HEK293 (cell line): ENCODE measurements at regions not wholly inside any gene's neighbourhood (a gene's known extent, or its start where the extent isn't known, plus 50 kb on each side); places are given as distances from the start of the nearest gene placed in this dataset.

Source experiments
- CTCF ChIA-PET: fragments of 350-600 bp; formaldehyde crosslinking; extraction: SDS; loops from one replicate; lab custom pipeline; 2021; ENCODE audit warnings: antibody characterized with exemption; lab: Yijun Ruan, JAX
- POLR2A ChIA-PET: fragments of 300-600 bp; formaldehyde crosslinking; extraction: SDS; loops from one replicate; lab custom pipeline; 2020; ENCODE audit warnings: antibody characterized with exemption, inconsistent platforms; lab: Yijun Ruan, JAX
- H3K27ac ChIP-seq: fragments of 200-500 bp; sonication (Bioruptor generic); 2 replicates; pipeline ENCODE4 v1.5.1; 2014; ENCODE audit warnings: low read depth, low read length, control low read depth, inconsistent platforms; ENCODE audit errors: extremely low read depth
- H3K36me3 ChIP-seq, 2 experiments: fragments of 200-500 bp in 1 of 2; sonication (Bioruptor generic) in 1 of 2; 1 replicate in 1 of 2; 2 replicates in 1 of 2; pipeline ENCODE4 v1.5.1; 2014 to 2017; ENCODE audit warnings: inconsistent platforms in 2 of 2, low read length in 2 of 2; ENCODE audit not compliant: control insufficient read depth in 2 of 2, insufficient read depth in 1 of 2
- H3K4me1 ChIP-seq: fragments of 200-500 bp; sonication (Bioruptor generic); 2 replicates; pipeline ENCODE4 v1.5.1; 2014; ENCODE audit warnings: mild to moderate bottlenecking, low read length, inconsistent platforms; ENCODE audit not compliant: control insufficient read depth, insufficient read depth
- H3K4me3 ChIP-seq: 2 replicates; pipeline ENCODE4 v1.5.1; 2011; ENCODE audit warnings: low read depth, mild to moderate bottlenecking, control low read depth, low read length, moderate library complexity
- H3K9me3 ChIP-seq: fragments of 200-500 bp; sonication (Bioruptor generic); 2 replicates; pipeline ENCODE4 v1.5.1; 2014; ENCODE audit warnings: low read depth, low read length, inconsistent platforms; ENCODE audit not compliant: control insufficient read depth, insufficient read depth
- GLI2 ChIP-seq: fragments of 450-650 bp; formaldehyde crosslinking; IDR thresholded peaks from 2 replicates; pipeline ENCODE4; 2017; ENCODE audit warnings: missing biosample characterization, missing genetic modification characterization, low read depth, borderline replicate concordance
- GLI4 ChIP-seq: fragments of 450-650 bp; formaldehyde crosslinking; IDR thresholded peaks from 2 replicates; pipeline ENCODE4 v1.5.1; 2016; ENCODE audit warnings: missing biosample characterization, missing genetic modification characterization
- KLF7 ChIP-seq: fragments of 450-650 bp; formaldehyde crosslinking; IDR thresholded peaks from 2 replicates; pipeline ENCODE4 v1.5.1; 2016; ENCODE audit warnings: missing biosample characterization, missing genetic modification characterization, borderline replicate concordance
- KLF8 ChIP-seq: fragments of 450-650 bp; formaldehyde crosslinking; IDR thresholded peaks from 2 replicates; pipeline ENCODE4 v1.5.1; 2016; ENCODE audit warnings: missing biosample characterization, missing genetic modification characterization
- ZNF211 ChIP-seq: fragments of 450-650 bp; formaldehyde crosslinking; IDR thresholded peaks from 2 replicates; pipeline ENCODE4 v1.5.1; 2016; ENCODE audit warnings: low read depth, missing biosample characterization, missing genetic modification characterization
- ZNF221 ChIP-seq: fragments of 450-650 bp; formaldehyde crosslinking; IDR thresholded peaks from 2 replicates; pipeline ENCODE4 v1.5.1; 2017; ENCODE audit warnings: missing biosample characterization, missing genetic modification characterization, borderline replicate concordance
- ZNF266 ChIP-seq: fragments of 450-650 bp; formaldehyde crosslinking; IDR thresholded peaks from 2 replicates; pipeline ENCODE4 v1.5.1; 2016; ENCODE audit warnings: missing biosample characterization, missing genetic modification characterization, low read depth
- ZNF292 ChIP-seq: fragments of 450-650 bp; formaldehyde crosslinking; IDR thresholded peaks from 2 replicates; pipeline ENCODE4 v1.5.1; 2016; ENCODE audit warnings: low read depth, missing biosample characterization, missing genetic modification characterization, borderline replicate concordance
- ZNF433 ChIP-seq: fragments of 450-650 bp; formaldehyde crosslinking; IDR thresholded peaks from 2 replicates; pipeline ENCODE4 v1.5.1; 2016; ENCODE audit warnings: missing biosample characterization, missing genetic modification characterization, low read depth
- ZNF513 ChIP-seq: fragments of 450-650 bp; IDR thresholded peaks from 2 replicates; pipeline ENCODE4 v1.5.1; 2018; ENCODE audit warnings: missing biosample characterization, missing genetic modification characterization
- ZNF621 ChIP-seq: fragments of 450-650 bp; formaldehyde crosslinking; IDR thresholded peaks from 2 replicates; pipeline ENCODE4 v1.5.1; 2017; ENCODE audit warnings: missing biosample characterization, missing genetic modification characterization
- ZNF629 ChIP-seq: fragments of 450-650 bp; formaldehyde crosslinking; IDR thresholded peaks from 2 replicates; pipeline ENCODE4 v1.5.1; 2017; ENCODE audit warnings: missing biosample characterization, missing genetic modification characterization
- ZNF660 ChIP-seq: fragments of 450-650 bp; IDR thresholded peaks from 2 replicates; pipeline ENCODE4 v1.5.1; 2018; ENCODE audit warnings: missing biosample characterization, mild to moderate bottlenecking, missing genetic modification characterization
- ZNF692 ChIP-seq: fragments of 450-650 bp; formaldehyde crosslinking; IDR thresholded peaks from 2 replicates; pipeline ENCODE4 v1.5.1; 2016; ENCODE audit warnings: missing biosample characterization, missing genetic modification characterization
- ZNF701 ChIP-seq: fragments of 450-650 bp; formaldehyde crosslinking; IDR thresholded peaks from 2 replicates; pipeline ENCODE4 v1.5.1; 2016; ENCODE audit warnings: missing biosample characterization, missing genetic modification characterization
- ZNF776 ChIP-seq: fragments of 450-650 bp; formaldehyde crosslinking; IDR thresholded peaks from 2 replicates; pipeline ENCODE4 v1.5.0; 2017; ENCODE audit warnings: missing biosample characterization, missing genetic modification characterization, borderline replicate concordance
- ZNF837 ChIP-seq: fragments of 450-650 bp; formaldehyde crosslinking; IDR thresholded peaks from 2 replicates; pipeline ENCODE4 v1.5.1; 2016; ENCODE audit warnings: missing biosample characterization, missing genetic modification characterization
- TF ChIP-seq, protein P1 (sequence below): fragments of 450-650 bp; formaldehyde crosslinking; IDR thresholded peaks from 2 replicates; pipeline ENCODE4 v1.5.1; 2016; ENCODE audit warnings: missing biosample characterization, missing genetic modification characterization
- TF ChIP-seq, protein P2 (sequence below): fragments of 450-650 bp; formaldehyde crosslinking; IDR thresholded peaks from 2 replicates; pipeline ENCODE4 v1.5.1; 2016; ENCODE audit warnings: missing biosample characterization, missing genetic modification characterization
- TF ChIP-seq, protein P3 (sequence below): fragments of 450-650 bp; formaldehyde crosslinking; IDR thresholded peaks from 2 replicates; pipeline ENCODE4; 2016; ENCODE audit warnings: missing biosample characterization, missing genetic modification characterization

GRCh38 chr3:72368331-72368975, 479.8 kb downstream of the SHQ1 start:
- Histone ChIP-seq H3K4me1 (no peaks in the 10 kb centered on the region), H3K36me3 (peaks cover 0 to under 1% of the 10 kb centered on the region in 2 experiments; a peak in 1 of 3 replicates), H3K9me3 (no peaks in the 10 kb centered on the region), H3K27ac (no peak overlapping the region), H3K4me3 (no peak overlapping the region)
- POLR2A ChIA-PET = no interaction called here
- TF ChIP-seq ZNF692 (tag by site-specific recombination) = no peak
- no peak for TF ChIP-seq ZNF433 (tag by site-specific recombination)
- TF ChIP-seq ZNF621 (tag by site-specific recombination) = no peak
- TF ChIP-seq, protein P1, sequence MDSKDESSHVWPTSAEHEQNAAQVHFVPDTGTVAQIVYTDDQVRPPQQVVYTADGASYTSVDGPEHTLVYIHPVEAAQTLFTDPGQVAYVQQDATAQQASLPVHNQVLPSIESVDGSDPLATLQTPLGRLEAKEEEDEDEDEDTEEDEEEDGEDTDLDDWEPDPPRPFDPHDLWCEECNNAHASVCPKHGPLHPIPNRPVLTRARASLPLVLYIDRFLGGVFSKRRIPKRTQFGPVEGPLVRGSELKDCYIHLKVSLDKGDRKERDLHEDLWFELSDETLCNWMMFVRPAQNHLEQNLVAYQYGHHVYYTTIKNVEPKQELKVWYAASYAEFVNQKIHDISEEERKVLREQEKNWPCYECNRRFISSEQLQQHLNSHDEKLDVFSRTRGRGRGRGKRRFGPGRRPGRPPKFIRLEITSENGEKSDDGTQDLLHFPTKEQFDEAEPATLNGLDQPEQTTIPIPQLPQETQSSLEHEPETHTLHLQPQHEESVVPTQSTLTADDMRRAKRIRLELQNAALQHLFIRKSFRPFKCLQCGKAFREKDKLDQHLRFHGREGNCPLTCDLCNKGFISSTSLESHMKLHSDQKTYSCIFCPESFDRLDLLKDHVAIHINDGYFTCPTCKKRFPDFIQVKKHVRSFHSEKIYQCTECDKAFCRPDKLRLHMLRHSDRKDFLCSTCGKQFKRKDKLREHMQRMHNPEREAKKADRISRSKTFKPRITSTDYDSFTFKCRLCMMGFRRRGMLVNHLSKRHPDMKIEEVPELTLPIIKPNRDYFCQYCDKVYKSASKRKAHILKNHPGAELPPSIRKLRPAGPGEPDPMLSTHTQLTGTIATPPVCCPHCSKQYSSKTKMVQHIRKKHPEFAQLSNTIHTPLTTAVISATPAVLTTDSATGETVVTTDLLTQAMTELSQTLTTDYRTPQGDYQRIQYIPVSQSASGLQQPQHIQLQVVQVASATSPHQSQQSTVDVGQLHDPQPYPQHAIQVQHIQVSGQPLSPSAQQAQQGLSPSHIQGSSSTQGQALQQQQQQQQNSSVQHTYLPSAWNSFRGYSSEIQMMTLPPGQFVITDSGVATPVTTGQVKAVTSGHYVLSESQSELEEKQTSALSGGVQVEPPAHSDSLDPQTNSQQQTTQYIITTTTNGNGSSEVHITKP (tag by site-specific recombination) = no peak
- no peak for TF ChIP-seq ZNF211 (tag by site-specific recombination)
- TF ChIP-seq ZNF776 (tag by site-specific recombination) = no peak
- TF ChIP-seq ZNF629 (tag by site-specific recombination) = no peak
- TF ChIP-seq, protein P2, sequence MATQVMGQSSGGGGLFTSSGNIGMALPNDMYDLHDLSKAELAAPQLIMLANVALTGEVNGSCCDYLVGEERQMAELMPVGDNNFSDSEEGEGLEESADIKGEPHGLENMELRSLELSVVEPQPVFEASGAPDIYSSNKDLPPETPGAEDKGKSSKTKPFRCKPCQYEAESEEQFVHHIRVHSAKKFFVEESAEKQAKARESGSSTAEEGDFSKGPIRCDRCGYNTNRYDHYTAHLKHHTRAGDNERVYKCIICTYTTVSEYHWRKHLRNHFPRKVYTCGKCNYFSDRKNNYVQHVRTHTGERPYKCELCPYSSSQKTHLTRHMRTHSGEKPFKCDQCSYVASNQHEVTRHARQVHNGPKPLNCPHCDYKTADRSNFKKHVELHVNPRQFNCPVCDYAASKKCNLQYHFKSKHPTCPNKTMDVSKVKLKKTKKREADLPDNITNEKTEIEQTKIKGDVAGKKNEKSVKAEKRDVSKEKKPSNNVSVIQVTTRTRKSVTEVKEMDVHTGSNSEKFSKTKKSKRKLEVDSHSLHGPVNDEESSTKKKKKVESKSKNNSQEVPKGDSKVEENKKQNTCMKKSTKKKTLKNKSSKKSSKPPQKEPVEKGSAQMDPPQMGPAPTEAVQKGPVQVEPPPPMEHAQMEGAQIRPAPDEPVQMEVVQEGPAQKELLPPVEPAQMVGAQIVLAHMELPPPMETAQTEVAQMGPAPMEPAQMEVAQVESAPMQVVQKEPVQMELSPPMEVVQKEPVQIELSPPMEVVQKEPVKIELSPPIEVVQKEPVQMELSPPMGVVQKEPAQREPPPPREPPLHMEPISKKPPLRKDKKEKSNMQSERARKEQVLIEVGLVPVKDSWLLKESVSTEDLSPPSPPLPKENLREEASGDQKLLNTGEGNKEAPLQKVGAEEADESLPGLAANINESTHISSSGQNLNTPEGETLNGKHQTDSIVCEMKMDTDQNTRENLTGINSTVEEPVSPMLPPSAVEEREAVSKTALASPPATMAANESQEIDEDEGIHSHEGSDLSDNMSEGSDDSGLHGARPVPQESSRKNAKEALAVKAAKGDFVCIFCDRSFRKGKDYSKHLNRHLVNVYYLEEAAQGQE (tag by site-specific recombination) = no peak
- no peak for TF ChIP-seq ZNF837
- TF ChIP-seq GLI2 = no peak
- TF ChIP-seq KLF8 (tag by site-specific recombination) = no peak
- no peak for TF ChIP-seq GLI4 (tag by site-specific recombination)
- TF ChIP-seq ZNF266 (tag by site-specific recombination) = no peak
- TF ChIP-seq KLF7 (tag by site-specific recombination) = no peak
- CTCF ChIA-PET = no interaction called here

GRCh38 chr3:72361990-72362389, 486.3 kb downstream of the SHQ1 start:
- Histone ChIP-seq H3K27ac (no peak overlapping the region), H3K4me3 (no peak overlapping the region), H3K9me3 (no peaks in the 10 kb centered on the region), H3K4me1 (no peaks in the 10 kb centered on the region), H3K36me3 (no peaks in the 10 kb centered on the region)
- CTCF ChIA-PET = no interaction called here
- POLR2A ChIA-PET = no interaction called here
- TF ChIP-seq ZNF292 (tag by site-specific recombination) (no peak), ZNF513 (tag by site-specific recombination) (no peak), ZNF221 (tag by site-specific recombination) (no peak), ZNF660 (tag by site-specific recombination) (no peak), ZNF701 (tag by site-specific recombination) (no peak)
- TF ChIP-seq, protein P3, sequence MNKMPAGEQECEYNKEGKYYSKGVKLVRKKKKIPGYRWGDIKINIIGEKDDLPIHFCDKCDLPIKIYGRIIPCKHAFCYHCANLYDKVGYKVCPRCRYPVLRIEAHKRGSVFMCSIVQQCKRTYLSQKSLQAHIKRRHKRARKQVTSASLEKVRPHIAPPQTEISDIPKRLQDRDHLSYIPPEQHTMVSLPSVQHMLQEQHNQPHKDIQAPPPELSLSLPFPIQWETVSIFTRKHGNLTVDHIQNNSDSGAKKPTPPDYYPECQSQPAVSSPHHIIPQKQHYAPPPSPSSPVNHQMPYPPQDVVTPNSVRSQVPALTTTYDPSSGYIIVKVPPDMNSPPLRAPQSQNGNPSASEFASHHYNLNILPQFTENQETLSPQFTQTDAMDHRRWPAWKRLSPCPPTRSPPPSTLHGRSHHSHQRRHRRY (tag by site-specific recombination) = no peak
